ENCODE measurements at regions not wholly inside any gene's neighbourhood (a gene's known extent, or its start where the extent isn't known, plus 50 kb on each side); places are given as distances from the start of the nearest gene placed in this dataset.
"Not testable (repeated sequence)": the region's sequence is repeated elsewhere in the genome, so short reads cannot be mapped to it uniquely, and the experiment has no call there.

DNA sequence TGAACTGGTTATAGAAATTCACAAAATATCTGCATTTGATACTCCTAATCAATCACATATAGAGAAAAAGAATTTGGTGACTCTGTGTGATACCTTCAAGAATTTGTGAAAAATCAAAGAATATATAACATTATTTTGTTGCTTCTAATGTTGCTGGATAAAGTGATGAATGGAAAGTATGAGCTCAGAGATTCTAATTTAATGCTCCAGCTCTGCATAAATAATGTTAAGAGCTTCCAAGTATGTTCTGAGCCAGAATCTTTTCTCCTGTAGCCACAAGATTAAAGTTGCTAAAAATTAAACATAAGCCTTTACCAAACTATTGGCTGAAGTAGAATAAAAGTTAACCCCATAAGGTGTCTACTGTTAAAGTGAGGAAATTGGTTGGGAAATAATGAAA, 294.7 kb upstream of the CT83 start:
- H3K27me3 ChIP-seq (ENCODE audit: control insufficient read depth, insufficient read depth, low read length): no peaks in the 10 kb centered on the region
- H3K27ac ChIP-seq (ENCODE audit: low read length): no peak overlapping the region
- no peak overlapping the region for H3K4me3 ChIP-seq (ENCODE audit: low read length)
- no peaks in the 10 kb centered on the region for H3K36me3 ChIP-seq (ENCODE audit: control insufficient read depth, insufficient read depth, low read length)
- no peaks in the 10 kb centered on the region for H3K9me3 ChIP-seq (ENCODE audit: control insufficient read depth, low read depth, low read length)
- no peaks in the 10 kb centered on the region for H3K4me1 ChIP-seq (ENCODE audit: control insufficient read depth, insufficient read depth, low read length)
- DNase-seq: no peak

DNA sequence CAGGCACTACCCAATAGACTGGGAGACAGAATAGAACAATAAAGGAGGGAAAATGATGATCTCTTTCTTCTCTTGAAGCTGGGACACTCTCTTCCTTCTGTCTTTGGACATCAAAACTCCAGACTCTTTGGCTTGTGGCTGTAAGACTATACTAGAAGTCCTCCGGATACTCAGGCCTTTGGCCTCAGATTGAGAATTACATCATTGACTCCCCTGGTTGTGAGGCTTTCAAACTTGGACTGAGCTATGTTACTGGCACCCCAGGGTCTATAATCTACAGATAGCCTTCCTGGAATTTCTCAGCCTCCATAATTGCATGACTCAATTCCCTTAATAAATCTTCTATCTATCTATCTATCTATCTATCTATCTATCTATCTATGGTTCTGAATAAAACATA, 294.2 kb upstream of the CT83 start:
- Histone ChIP-seq H3K36me3 (ENCODE audit: control insufficient read depth, insufficient read depth, low read length) (no peaks in the 10 kb centered on the region), H3K4me3 (ENCODE audit: low read length) (no peak overlapping the region), H3K4me1 (ENCODE audit: control insufficient read depth, insufficient read depth, low read length) (no peaks in the 10 kb centered on the region), H3K9me3 (ENCODE audit: control insufficient read depth, low read depth, low read length) (no peaks in the 10 kb centered on the region), H3K27me3 (ENCODE audit: control insufficient read depth, insufficient read depth, low read length) (no peaks in the 10 kb centered on the region), H3K27ac (ENCODE audit: low read length) (no peak overlapping the region)
- no peak for DNase-seq
- WGBS (ENCODE audit: insufficient coverage, low lambda C conversion rate): no CpG with 5 or more reads among the region's 1 CpG

DNA sequence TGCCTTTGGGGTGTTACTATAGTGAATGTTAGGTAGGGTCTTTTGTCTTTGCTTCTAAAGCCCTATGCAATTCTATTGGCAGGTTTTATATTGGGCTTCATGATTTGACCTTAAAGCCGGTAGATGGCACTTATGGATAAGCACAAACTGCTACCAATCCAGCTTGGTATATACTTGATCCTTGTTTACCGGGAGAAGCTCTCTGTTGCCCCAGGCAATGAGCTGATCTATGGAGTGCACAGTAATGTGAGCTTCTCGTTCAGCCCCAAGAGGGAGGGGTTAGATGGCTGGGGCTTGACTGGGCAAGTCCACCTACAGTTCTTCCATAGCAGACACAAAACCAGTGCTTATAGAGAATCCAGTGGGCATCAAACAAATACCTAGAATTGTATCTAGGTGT, 287.2 kb upstream of the CT83 start:
- no peaks in the 10 kb centered on the region for H3K4me1 ChIP-seq (ENCODE audit: control insufficient read depth, insufficient read depth, low read length)
- no peaks in the 10 kb centered on the region for H3K27me3 ChIP-seq (ENCODE audit: control insufficient read depth, insufficient read depth, low read length)
- no peak overlapping the region for H3K4me3 ChIP-seq (ENCODE audit: low read length)
- H3K27ac ChIP-seq (ENCODE audit: low read length): no peak overlapping the region
- no peaks in the 10 kb centered on the region for H3K36me3 ChIP-seq (ENCODE audit: control insufficient read depth, insufficient read depth, low read length)
- DNase-seq: no peak
- no CpG with 5 or more reads among the region's 3 CpGs for WGBS (ENCODE audit: insufficient coverage, low lambda C conversion rate)
- H3K9me3 ChIP-seq (ENCODE audit: control insufficient read depth, low read depth, low read length): no peaks in the 10 kb centered on the region

DNA sequence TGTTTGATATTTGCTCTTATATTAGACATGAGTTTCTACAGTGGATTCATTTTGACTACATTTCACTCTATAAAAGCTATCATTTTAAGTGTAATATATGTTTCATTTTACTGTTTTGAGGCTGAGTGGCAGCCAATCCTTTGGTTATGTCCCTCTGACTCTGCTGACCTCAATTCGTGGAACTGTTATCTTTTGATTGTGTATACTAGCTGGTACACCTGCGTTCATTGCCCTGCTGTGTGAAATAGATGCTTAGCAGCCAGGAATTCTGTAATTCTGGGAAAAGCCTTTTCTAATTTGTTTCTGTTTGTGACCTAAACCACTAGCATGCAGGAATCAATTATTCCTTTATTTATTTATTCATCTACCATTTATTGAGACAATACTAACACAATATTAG, 269.4 kb upstream of the CT83 start:
- no peaks in the 10 kb centered on the region for H3K27me3 ChIP-seq (ENCODE audit: control insufficient read depth, insufficient read depth, low read length)
- DNase-seq: no peak
- WGBS (ENCODE audit: insufficient coverage, low lambda C conversion rate): no CpG with 5 or more reads among the region's 2 CpGs
- H3K4me3 ChIP-seq (ENCODE audit: low read length): no peak overlapping the region
- H3K9me3 ChIP-seq (ENCODE audit: control insufficient read depth, low read depth, low read length): no peaks in the 10 kb centered on the region
- no peaks in the 10 kb centered on the region for H3K4me1 ChIP-seq (ENCODE audit: control insufficient read depth, insufficient read depth, low read length)
- H3K36me3 ChIP-seq (ENCODE audit: control insufficient read depth, insufficient read depth, low read length): no peaks in the 10 kb centered on the region
- no peak overlapping the region for H3K27ac ChIP-seq (ENCODE audit: low read length)

DNA sequence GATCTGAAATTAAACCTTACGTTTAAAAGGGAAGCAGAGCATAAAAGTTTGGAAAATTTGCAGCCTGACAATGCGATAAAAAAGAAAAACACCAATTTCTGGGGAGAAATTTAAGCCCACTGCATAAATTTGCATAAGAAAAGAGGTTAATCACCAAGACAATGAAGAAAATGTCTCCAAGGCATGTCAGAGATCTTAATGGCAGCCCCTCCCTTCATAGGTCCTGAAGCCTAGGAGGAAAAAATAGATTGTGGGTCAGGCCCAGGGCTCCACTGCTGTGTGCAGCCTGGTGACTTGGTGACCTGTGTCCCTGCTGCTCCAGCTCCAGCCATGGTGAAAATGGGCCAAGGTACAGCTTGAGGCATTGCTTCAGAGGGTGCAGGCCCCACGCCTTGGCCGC, 264.0 kb upstream of the CT83 start:
- DNase-seq: no peak
- Histone ChIP-seq H3K4me1 (ENCODE audit: control insufficient read depth, insufficient read depth, low read length) (no peaks in the 10 kb centered on the region), H3K27me3 (ENCODE audit: control insufficient read depth, insufficient read depth, low read length) (no peaks in the 10 kb centered on the region), H3K4me3 (ENCODE audit: low read length) (no peak overlapping the region), H3K36me3 (ENCODE audit: control insufficient read depth, insufficient read depth, low read length) (no peaks in the 10 kb centered on the region), H3K27ac (ENCODE audit: low read length) (no peak overlapping the region), H3K9me3 (ENCODE audit: control insufficient read depth, low read depth, low read length) (no peaks in the 10 kb centered on the region)
- no CpG with 5 or more reads among the region's 4 CpGs for WGBS (ENCODE audit: insufficient coverage, low lambda C conversion rate)

DNA sequence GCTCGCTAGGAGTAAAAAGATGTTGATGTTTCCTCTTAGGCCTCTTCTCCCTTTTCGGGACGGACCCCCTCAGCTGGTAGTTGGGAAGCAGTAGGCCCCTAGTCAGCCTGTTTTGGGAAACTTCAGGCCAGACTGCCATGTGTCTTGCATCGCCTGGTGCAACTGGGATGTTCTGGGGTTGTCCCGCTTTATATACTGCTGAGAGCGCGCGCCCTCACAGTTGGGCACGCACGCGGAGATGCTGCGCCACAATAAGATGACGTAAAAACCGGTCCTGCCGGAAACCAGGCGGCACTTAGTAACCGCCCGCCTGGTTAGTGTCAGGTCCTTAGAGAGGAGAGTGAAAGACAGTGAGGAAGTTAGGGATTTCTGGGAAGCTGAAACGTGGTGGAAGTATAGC, 231.3 kb upstream of the CT83 start:
- Histone ChIP-seq H3K9me3 (ENCODE audit: control insufficient read depth, low read depth, low read length) (no peaks in the 10 kb centered on the region), H3K27me3 (ENCODE audit: control insufficient read depth, insufficient read depth, low read length) (no peaks in the 10 kb centered on the region), H3K27ac (ENCODE audit: low read length) (no peak overlapping the region), H3K36me3 (ENCODE audit: control insufficient read depth, insufficient read depth, low read length) (no peaks in the 10 kb centered on the region), H3K4me1 (ENCODE audit: control insufficient read depth, insufficient read depth, low read length) (no peaks in the 10 kb centered on the region), H3K4me3 (ENCODE audit: low read length) (no peak overlapping the region)
- DNase-seq: no peak
- WGBS (ENCODE audit: insufficient coverage, low lambda C conversion rate): no CpG with 5 or more reads among the region's 19 CpGs

DNA sequence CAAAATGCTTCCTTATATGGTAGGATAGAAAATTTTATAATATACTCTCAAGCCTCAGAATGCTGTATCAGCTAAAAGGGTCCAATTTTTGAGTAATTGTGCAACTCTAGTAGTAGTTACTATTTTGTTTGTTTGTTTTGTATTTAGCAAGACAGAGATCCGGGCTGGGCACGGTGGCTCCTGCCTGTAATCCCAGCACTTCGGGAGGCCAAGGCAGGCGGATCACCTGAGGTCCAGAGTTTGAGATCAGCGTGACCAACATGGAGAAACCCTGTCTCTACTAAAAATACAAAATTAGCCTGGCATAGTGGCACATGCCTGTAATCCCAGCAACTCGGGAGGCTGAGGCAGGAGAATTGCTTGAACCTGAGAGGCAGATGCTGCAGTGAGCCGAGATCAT, 216.8 kb upstream of the CT83 start:
- DNase-seq; H3K27ac ChIP-seq (ENCODE audit: low read length); H3K4me3 ChIP-seq (ENCODE audit: low read length); H3K36me3 ChIP-seq (ENCODE audit: control insufficient read depth, insufficient read depth, low read length); H3K9me3 ChIP-seq (ENCODE audit: control insufficient read depth, low read depth, low read length); H3K4me1 ChIP-seq (ENCODE audit: control insufficient read depth, insufficient read depth, low read length); H3K27me3 ChIP-seq (ENCODE audit: control insufficient read depth, insufficient read depth, low read length): not testable (repeated sequence)
- no CpG with 5 or more reads among the region's 7 CpGs for whole genome bisulfite sequencing (ENCODE audit: insufficient coverage, low lambda C conversion rate)

DNA sequence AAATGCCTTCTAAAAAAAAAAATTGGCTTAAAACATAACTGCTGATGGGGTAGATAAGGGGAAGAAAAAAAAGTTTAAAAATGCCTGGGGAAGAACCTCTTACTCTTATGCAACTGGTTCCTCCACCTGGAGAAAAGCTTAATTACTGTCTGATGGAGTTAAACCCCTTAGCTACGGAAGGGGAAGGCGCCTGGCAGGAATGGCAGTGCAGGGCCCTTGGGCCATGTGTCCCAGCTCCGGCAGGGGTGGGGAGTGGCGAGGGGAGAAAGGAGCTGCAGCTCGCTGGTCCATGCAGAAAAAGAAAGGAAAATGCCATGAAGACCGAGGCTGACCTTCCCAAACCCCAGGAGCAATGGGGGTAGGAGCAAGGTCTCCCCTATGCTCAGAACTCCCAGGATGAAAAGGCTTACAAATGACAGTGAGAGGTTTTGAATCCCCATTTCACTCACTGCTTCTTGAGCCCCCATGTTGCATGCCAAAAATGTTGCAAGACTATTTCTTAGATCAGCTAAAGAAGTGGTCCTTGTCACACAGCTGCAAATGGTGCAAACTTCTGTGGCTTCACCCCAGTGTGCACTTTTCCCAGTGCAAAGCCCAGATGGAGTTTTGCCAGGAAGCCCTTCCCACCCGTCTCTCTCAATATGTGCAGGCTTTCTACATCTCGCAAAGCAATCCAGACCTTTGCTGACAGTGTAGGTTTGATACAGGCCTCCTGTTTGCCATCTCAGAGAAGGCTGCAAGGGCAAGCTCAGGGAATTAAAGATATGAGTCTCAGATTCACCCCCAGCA, 204.8 kb upstream of the CT83 start:
- no peaks in the 10 kb centered on the region for H3K36me3 ChIP-seq (ENCODE audit: control insufficient read depth, insufficient read depth, low read length)
- no peak overlapping the region for H3K4me3 ChIP-seq (ENCODE audit: low read length)
- H3K9me3 ChIP-seq (ENCODE audit: control insufficient read depth, low read depth, low read length): no peaks in the 10 kb centered on the region
- H3K4me1 ChIP-seq (ENCODE audit: control insufficient read depth, insufficient read depth, low read length): no peaks in the 10 kb centered on the region
- H3K27ac ChIP-seq (ENCODE audit: low read length): no peak overlapping the region
- no CpG with 5 or more reads among the region's 8 CpGs for WGBS (ENCODE audit: insufficient coverage, low lambda C conversion rate)
- no peak for DNase-seq
- H3K27me3 ChIP-seq (ENCODE audit: control insufficient read depth, insufficient read depth, low read length): no peaks in the 10 kb centered on the region

DNA sequence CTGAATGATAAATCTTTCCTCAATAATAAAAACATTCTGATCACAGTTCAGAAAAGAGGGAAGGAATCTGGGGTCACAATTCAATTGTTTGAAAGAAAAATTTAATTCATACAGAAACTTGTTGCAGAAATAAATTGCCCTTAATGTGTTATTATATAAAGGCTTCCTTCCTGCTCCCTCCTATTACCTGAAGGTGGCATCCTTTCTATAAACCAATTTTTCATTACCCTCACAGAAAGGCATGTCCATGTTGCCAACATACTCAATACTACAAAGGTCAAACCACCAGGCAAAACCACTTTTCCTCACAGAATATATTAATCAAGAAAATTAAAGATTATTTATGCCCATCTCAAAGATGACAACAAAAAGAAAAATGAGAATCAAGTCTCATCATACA, 194.3 kb upstream of the CT83 start:
- H3K27ac ChIP-seq (ENCODE audit: low read length): no peak overlapping the region
- H3K36me3 ChIP-seq (ENCODE audit: control insufficient read depth, insufficient read depth, low read length): no peaks in the 10 kb centered on the region
- no peaks in the 10 kb centered on the region for H3K4me1 ChIP-seq (ENCODE audit: control insufficient read depth, insufficient read depth, low read length)
- DNase-seq: no peak
- no peaks in the 10 kb centered on the region for H3K27me3 ChIP-seq (ENCODE audit: control insufficient read depth, insufficient read depth, low read length)
- H3K4me3 ChIP-seq (ENCODE audit: low read length): no peak overlapping the region
- no peaks in the 10 kb centered on the region for H3K9me3 ChIP-seq (ENCODE audit: control insufficient read depth, low read depth, low read length)

DNA sequence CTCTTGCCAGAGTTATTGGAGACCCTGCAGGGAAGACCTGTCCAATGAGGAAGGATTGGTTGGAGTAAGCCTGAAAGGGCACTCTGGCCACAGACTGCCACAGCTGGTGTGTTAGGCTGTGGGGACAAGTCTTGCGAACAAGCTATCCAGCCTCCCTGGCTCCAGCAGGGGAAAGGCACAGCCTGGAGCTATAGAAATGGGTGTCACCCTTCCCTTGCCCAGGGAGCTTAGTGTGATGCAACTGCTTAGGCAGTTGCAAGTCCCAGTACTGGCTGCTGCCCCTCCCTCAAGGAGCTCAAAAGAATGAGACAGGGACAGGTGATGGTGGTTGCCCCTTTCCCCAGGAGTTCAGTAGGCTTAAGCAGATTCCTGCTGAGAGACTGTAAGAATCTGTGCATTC, 165.7 kb upstream of the CT83 start:
- Histone ChIP-seq H3K9me3 (ENCODE audit: control insufficient read depth, low read depth, low read length) (no peaks in the 10 kb centered on the region), H3K36me3 (ENCODE audit: control insufficient read depth, insufficient read depth, low read length) (no peaks in the 10 kb centered on the region), H3K27ac (ENCODE audit: low read length) (no peak overlapping the region), H3K4me3 (ENCODE audit: low read length) (no peak overlapping the region), H3K27me3 (ENCODE audit: control insufficient read depth, insufficient read depth, low read length) (no peaks in the 10 kb centered on the region), H3K4me1 (ENCODE audit: control insufficient read depth, insufficient read depth, low read length) (no peaks in the 10 kb centered on the region)
- DNase-seq: no peak
- WGBS (ENCODE audit: insufficient coverage, low lambda C conversion rate): no CpG with 5 or more reads among the region's 1 CpG

DNA sequence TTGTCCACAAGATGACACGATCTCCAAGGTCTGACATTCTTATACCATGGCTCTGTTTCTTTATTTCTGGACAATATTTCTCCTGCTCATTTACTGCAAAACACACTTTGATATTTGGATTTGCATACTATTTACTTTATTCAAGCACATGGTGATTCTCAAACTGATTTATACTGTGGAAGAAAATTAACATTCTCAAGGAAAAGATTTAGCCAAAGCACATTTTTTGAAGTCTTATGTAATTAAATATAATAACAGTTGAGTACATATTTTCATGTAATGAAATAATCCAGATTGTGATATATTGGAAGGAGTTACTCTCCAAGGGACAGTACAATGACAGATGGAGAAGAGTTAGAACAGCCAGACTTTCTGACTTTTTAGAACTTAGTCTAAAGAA, 155.8 kb upstream of the CT83 start:
- Histone ChIP-seq H3K27ac (ENCODE audit: low read length) (no peak overlapping the region), H3K4me1 (ENCODE audit: control insufficient read depth, insufficient read depth, low read length) (no peaks in the 10 kb centered on the region), H3K27me3 (ENCODE audit: control insufficient read depth, insufficient read depth, low read length) (no peaks in the 10 kb centered on the region), H3K36me3 (ENCODE audit: control insufficient read depth, insufficient read depth, low read length) (no peaks in the 10 kb centered on the region), H3K9me3 (ENCODE audit: control insufficient read depth, low read depth, low read length) (no peaks in the 10 kb centered on the region), H3K4me3 (ENCODE audit: low read length) (no peak overlapping the region)
- DNase-seq: no peak
- no CpG with 5 or more reads among the region's 1 CpG for WGBS (ENCODE audit: insufficient coverage, low lambda C conversion rate)

All from large intestine (tissue), 3 donors.